ENCODE measurements at regions not wholly inside any gene's neighbourhood (a gene's known extent, or its start where the extent isn't known, plus 50 kb on each side); places are given as distances from the start of the nearest gene placed in this dataset.
"Not testable (repeated sequence)": the region's sequence is repeated elsewhere in the genome, so short reads cannot be mapped to it uniquely, and the experiment has no call there.

- DNase-seq, result no peak
- no peaks in the 10 kb centered on the region for H3K4me1 ChIP-seq (ENCODE audit: insufficient read depth, low read length)
- Mint-ChIP-seq H3K27ac (no peak overlapping the region), H3K27me3 (peaks cover 0 to 1% of the 10 kb centered on the region in 2 donors), H3K4me3 (no peak overlapping the region), H3K36me3 (no peaks in the 10 kb centered on the region), H3K9me3 (peaks cover 0 to 2% (median 0%) of the 10 kb centered on the region in 8 donors), H3K4me1 (no peaks in the 10 kb centered on the region)
- H3K4me3 ChIP-seq (ENCODE audit: low read length in 2 of 2), result no peak overlapping the region
- no peak overlapping the region for H3K27ac ChIP-seq (ENCODE audit: low read depth, low read length)
- H3K9me3 ChIP-seq (ENCODE audit: control insufficient read depth in 1 of 2, low read length in 2 of 2), result no peaks in the 10 kb centered on the region
- ChIA-PET POLR2A (ENCODE audit: partially characterized antibody) (no interaction called here), CTCF (ENCODE audit: partially characterized antibody) (no interaction called here)
- intact Hi-C loops (cut with micrococcal nuclease), result no loop called here
- H3K36me3 ChIP-seq (ENCODE audit: insufficient read depth, low read length), result no peaks in the 10 kb centered on the region
- H3K27me3 ChIP-seq (ENCODE audit: insufficient read depth, low read length), result no peaks in the 10 kb centered on the region
These were observed 193.9 kb downstream of the NAF1 start for GRCh38 chr4:162972661-162973330.

- intact Hi-C loops (cut with micrococcal nuclease), result no loop called here
- ChIA-PET POLR2A (ENCODE audit: partially characterized antibody) (no interaction called here), CTCF (ENCODE audit: partially characterized antibody) (no interaction called here)
- no peak overlapping the region for H3K27ac Mint-ChIP-seq
- DNase-seq, result no peak
- no peaks in the 10 kb centered on the region for H3K4me1 ChIP-seq (ENCODE audit: insufficient read depth, low read length)
- H3K36me3 ChIP-seq (ENCODE audit: insufficient read depth, low read length), result no peaks in the 10 kb centered on the region
- H3K27me3 ChIP-seq (ENCODE audit: insufficient read depth, low read length), result no peaks in the 10 kb centered on the region
- no peaks in the 10 kb centered on the region for H3K4me1 Mint-ChIP-seq
- no peak overlapping the region for H3K4me3 ChIP-seq (ENCODE audit: low read length in 2 of 2)
- H3K36me3 Mint-ChIP-seq, result no peaks in the 10 kb centered on the region
- no peak overlapping the region for H3K4me3 Mint-ChIP-seq
- peaks cover 0 to 1% of the 10 kb centered on the region in 2 donors for H3K27me3 Mint-ChIP-seq
- H3K9me3 ChIP-seq (ENCODE audit: control insufficient read depth in 1 of 2, low read length in 2 of 2), result no peaks in the 10 kb centered on the region
- H3K27ac ChIP-seq (ENCODE audit: low read depth, low read length), result no peak overlapping the region
- H3K9me3 Mint-ChIP-seq, result peaks cover 0 to 11% (median 5%) of the 10 kb centered on the region in 8 donors
These were observed 197.5 kb downstream of the NAF1 start for GRCh38 chr4:162969194-162969593.

DNA sequence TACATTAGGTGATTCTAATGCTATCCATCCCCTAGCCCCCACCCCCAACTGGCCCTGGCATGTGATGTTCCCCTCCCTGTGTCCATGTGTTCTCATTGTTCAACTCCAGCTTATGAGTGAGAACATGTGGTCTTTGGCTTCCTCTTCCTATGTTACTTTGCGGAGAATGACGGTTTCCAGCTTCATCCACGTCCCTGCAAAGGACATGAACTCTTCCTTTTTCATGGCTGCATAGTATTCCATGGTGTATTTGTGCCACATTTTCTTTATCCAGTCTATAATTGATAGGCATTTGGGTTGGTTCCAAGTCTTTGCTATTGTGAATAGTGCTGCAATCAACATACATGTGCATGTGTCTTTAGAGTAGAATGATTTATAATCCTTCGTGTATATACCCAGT lies 200.7 kb downstream of the NAF1 start:
- POLR2A ChIA-PET (ENCODE audit: partially characterized antibody); H3K4me1 Mint-ChIP-seq; H3K27ac ChIP-seq (ENCODE audit: low read depth, low read length); H3K27me3 Mint-ChIP-seq; H3K36me3 ChIP-seq (ENCODE audit: insufficient read depth, low read length); H3K27me3 ChIP-seq (ENCODE audit: insufficient read depth, low read length); CTCF ChIA-PET (ENCODE audit: partially characterized antibody); H3K4me1 ChIP-seq (ENCODE audit: insufficient read depth, low read length); DNase-seq; H3K4me3 ChIP-seq (ENCODE audit: low read length in 2 of 2); H3K27ac Mint-ChIP-seq; intact Hi-C loops (cut with micrococcal nuclease); H3K36me3 Mint-ChIP-seq; H3K9me3 ChIP-seq (ENCODE audit: control insufficient read depth in 1 of 2, low read length in 2 of 2); H3K4me3 Mint-ChIP-seq: not testable (repeated sequence)
- H3K9me3 Mint-ChIP-seq, result peaks cover 0 to 11% (median 5%) of the 10 kb centered on the region in 8 donors

DNA sequence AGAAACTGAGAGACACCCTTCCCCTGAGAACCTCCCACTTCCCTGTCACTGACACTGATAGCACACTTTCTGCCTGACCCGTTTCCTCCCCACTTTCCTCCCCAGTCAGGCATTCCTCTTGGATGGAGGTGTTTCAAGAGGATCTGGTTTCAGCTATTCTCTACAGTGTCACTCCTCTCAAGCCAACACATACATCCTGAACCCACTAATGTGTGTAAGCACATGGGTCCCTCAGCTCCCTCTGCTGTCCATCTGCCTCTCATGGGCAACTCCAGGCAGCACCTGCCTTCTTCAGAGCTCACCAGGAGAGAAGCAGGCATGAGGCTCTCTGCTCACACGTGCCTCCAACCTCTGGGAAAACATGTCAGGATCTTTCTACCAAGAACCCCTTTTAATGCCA lies 207.6 kb downstream of the NAF1 start:
- Histone ChIP-seq H3K4me3 (ENCODE audit: low read length in 2 of 2) (no peak overlapping the region), H3K9me3 (ENCODE audit: control insufficient read depth in 1 of 2, low read length in 2 of 2) (no peaks in the 10 kb centered on the region), H3K27ac (ENCODE audit: low read depth, low read length) (no peak overlapping the region), H3K27me3 (ENCODE audit: insufficient read depth, low read length) (no peaks in the 10 kb centered on the region), H3K4me1 (ENCODE audit: insufficient read depth, low read length) (no peaks in the 10 kb centered on the region), H3K36me3 (ENCODE audit: insufficient read depth, low read length) (no peaks in the 10 kb centered on the region)
- H3K27ac Mint-ChIP-seq, result no peak overlapping the region
- ChIA-PET POLR2A (ENCODE audit: partially characterized antibody) (no interaction called here), CTCF (ENCODE audit: partially characterized antibody) (no interaction called here)
- H3K4me3 Mint-ChIP-seq, result no peak overlapping the region
- H3K4me1 Mint-ChIP-seq, result no peaks in the 10 kb centered on the region
- intact Hi-C loops (cut with micrococcal nuclease), result no loop called here
- H3K27me3 Mint-ChIP-seq, result no peaks in the 10 kb centered on the region
- no peaks in the 10 kb centered on the region for H3K36me3 Mint-ChIP-seq
- H3K9me3 Mint-ChIP-seq, result peaks cover 0 to 2% (median 0%) of the 10 kb centered on the region in 8 donors
- DNase-seq, result no peak

DNA sequence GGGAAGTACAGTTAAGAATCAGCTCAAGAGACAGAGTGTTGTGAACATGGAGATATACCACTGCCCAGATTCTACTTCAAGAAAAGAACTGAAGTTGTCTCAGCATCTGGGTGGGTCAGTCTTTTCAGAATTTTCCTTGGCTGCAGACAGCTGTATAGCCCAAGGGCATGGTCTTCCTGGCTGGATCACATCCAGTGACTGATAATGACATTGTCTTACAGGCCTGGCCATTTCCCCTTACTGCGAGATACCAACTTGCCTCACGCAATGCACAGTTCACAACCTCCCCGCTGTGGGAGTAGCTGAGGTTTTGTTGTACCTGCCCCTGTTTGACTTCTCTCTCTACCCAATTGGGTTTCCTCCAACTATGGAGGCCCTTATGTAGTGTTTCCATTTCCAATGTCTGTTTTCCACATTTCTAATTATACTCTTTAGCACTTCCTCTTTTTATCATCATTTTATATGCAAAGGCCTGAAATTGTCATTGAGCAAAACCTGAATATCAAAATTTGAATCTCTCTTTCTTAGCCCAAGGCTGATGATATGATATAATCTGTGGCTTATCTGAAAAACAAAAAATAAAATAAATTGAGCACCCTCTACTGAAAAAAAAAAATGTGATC lies 209.1 kb downstream of the NAF1 start:
- Histone ChIP-seq H3K4me1 (ENCODE audit: insufficient read depth, low read length) (no peaks in the 10 kb centered on the region), H3K4me3 (ENCODE audit: low read length in 2 of 2) (no peak overlapping the region), H3K9me3 (ENCODE audit: control insufficient read depth in 1 of 2, low read length in 2 of 2) (no peaks in the 10 kb centered on the region), H3K36me3 (ENCODE audit: insufficient read depth, low read length) (no peaks in the 10 kb centered on the region), H3K27me3 (ENCODE audit: insufficient read depth, low read length) (no peaks in the 10 kb centered on the region), H3K27ac (ENCODE audit: low read depth, low read length) (no peak overlapping the region)
- Mint-ChIP-seq H3K4me1 (no peaks in the 10 kb centered on the region), H3K4me3 (no peak overlapping the region), H3K27ac (no peak overlapping the region), H3K27me3 (no peaks in the 10 kb centered on the region), H3K36me3 (no peaks in the 10 kb centered on the region), H3K9me3 (peaks cover 0 to 3% (median 0%) of the 10 kb centered on the region in 8 donors)
- POLR2A ChIA-PET (ENCODE audit: partially characterized antibody), result no interaction called here
- no peak for DNase-seq
- intact Hi-C loops (cut with micrococcal nuclease), result no loop called here
- CTCF ChIA-PET (ENCODE audit: partially characterized antibody), result no interaction called here

- POLR2A ChIA-PET (ENCODE audit: partially characterized antibody), result no interaction called here
- Mint-ChIP-seq H3K27ac (no peak overlapping the region), H3K9me3 (peaks cover 0 to 3% (median 0%) of the 10 kb centered on the region in 8 donors), H3K27me3 (no peaks in the 10 kb centered on the region), H3K36me3 (no peaks in the 10 kb centered on the region), H3K4me1 (no peaks in the 10 kb centered on the region), H3K4me3 (no peak overlapping the region)
- Histone ChIP-seq H3K4me1 (ENCODE audit: insufficient read depth, low read length) (no peaks in the 10 kb centered on the region), H3K27ac (ENCODE audit: low read depth, low read length) (no peak overlapping the region), H3K27me3 (ENCODE audit: insufficient read depth, low read length) (no peaks in the 10 kb centered on the region), H3K4me3 (ENCODE audit: low read length in 2 of 2) (no peak overlapping the region), H3K36me3 (ENCODE audit: insufficient read depth, low read length) (no peaks in the 10 kb centered on the region), H3K9me3 (ENCODE audit: control insufficient read depth in 1 of 2, low read length in 2 of 2) (no peaks in the 10 kb centered on the region)
- intact Hi-C loops (cut with micrococcal nuclease), result no loop called here
- DNase-seq, result no peak
- CTCF ChIA-PET (ENCODE audit: partially characterized antibody), result no interaction called here
These were observed 211.7 kb downstream of the NAF1 start for GRCh38 chr4:162954976-162955375.

- H3K4me3 Mint-ChIP-seq, result no peak overlapping the region
These were observed 214.5 kb downstream of the NAF1 start for GRCh38 chr4:162952232-162952631.

More at GRCh38 chr4:162952232-162952631, 214.5 kb downstream of the NAF1 start:
- no peak overlapping the region for H3K4me3 ChIP-seq (ENCODE audit: low read length in 2 of 2)
- no peaks in the 10 kb centered on the region for H3K4me1 Mint-ChIP-seq
- DNase-seq, result no peak
- H3K4me1 ChIP-seq (ENCODE audit: insufficient read depth, low read length), result no peaks in the 10 kb centered on the region
- POLR2A ChIA-PET (ENCODE audit: partially characterized antibody), result no interaction called here
- H3K9me3 ChIP-seq (ENCODE audit: control insufficient read depth in 1 of 2, low read length in 2 of 2), result no peaks in the 10 kb centered on the region
- H3K9me3 Mint-ChIP-seq, result peaks cover 0 to 3% (median 0%) of the 10 kb centered on the region in 8 donors
- no peak overlapping the region for H3K27ac Mint-ChIP-seq
- no peaks in the 10 kb centered on the region for H3K36me3 Mint-ChIP-seq
- CTCF ChIA-PET (ENCODE audit: partially characterized antibody), result no interaction called here
- H3K27ac ChIP-seq (ENCODE audit: low read depth, low read length), result no peak overlapping the region
- intact Hi-C loops (cut with micrococcal nuclease), result no loop called here
- H3K27me3 Mint-ChIP-seq, result no peaks in the 10 kb centered on the region
- no peaks in the 10 kb centered on the region for H3K36me3 ChIP-seq (ENCODE audit: insufficient read depth, low read length)
- no peaks in the 10 kb centered on the region for H3K27me3 ChIP-seq (ENCODE audit: insufficient read depth, low read length)
